Neural progenitor cell (in vitro differentiated cells): ENCODE measurements at regions not wholly inside any gene's neighbourhood (a gene's known extent, or its start where the extent isn't known, plus 50 kb on each side); places are given as distances from the start of the nearest gene placed in this dataset.

Experiments used
- DNase-seq: peaks from one replicate; pipeline ENCODE4 v3.0.0-alpha.2; 2016; ENCODE audit warnings: low spot score
- H2AFZ ChIP-seq: fragments of 200-600 bp; sonication (generic); replicated peaks from 2 replicates; pipeline ENCODE4 v1.6.1; 2016; ENCODE audit warnings: antibody characterized with exemption
- H3F3A ChIP-seq: fragments of 200-600 bp; sonication (generic); 2 replicates; pipeline ENCODE4 v1.6.1; 2016; ENCODE audit warnings: antibody characterized with exemption, low read depth
- H3K27ac ChIP-seq: fragments of 200-600 bp; sonication (generic); 2 replicates; pipeline ENCODE4 v1.5.1; 2016; ENCODE audit warnings: mild to moderate bottlenecking
- H3K27me3 ChIP-seq: fragments of 200-600 bp; sonication (generic); 2 replicates; pipeline ENCODE4 v1.6.1; 2016; ENCODE audit warnings: mild to moderate bottlenecking, moderate library complexity
- H3K36me3 ChIP-seq: fragments of 200-600 bp; sonication (generic); 2 replicates; pipeline ENCODE4 v1.5.1; 2016
- H3K4me1 ChIP-seq: fragments of 200-600 bp; sonication (generic); 2 replicates; pipeline ENCODE4 v1.6.1; 2016; ENCODE audit warnings: mixed run types
- H3K4me2 ChIP-seq: fragments of 200-600 bp; sonication (generic); 2 replicates; pipeline ENCODE4 v1.6.1; 2016
- H3K4me3 ChIP-seq: fragments of 200-600 bp; sonication (generic); 2 replicates; pipeline ENCODE4 v1.5.1; 2016
- H3K79me2 ChIP-seq: fragments of 200-600 bp; sonication (generic); 2 replicates; pipeline ENCODE4 v1.6.1; 2016; ENCODE audit warnings: low read depth
- H3K9ac ChIP-seq: fragments of 200-600 bp; sonication (generic); 2 replicates; pipeline ENCODE4 v1.6.1; 2016
- H3K9me3 ChIP-seq: fragments of 200-600 bp; sonication (generic); 2 replicates; pipeline ENCODE4 v1.5.1; 2016; ENCODE audit warnings: low read depth
- H4K20me1 ChIP-seq: fragments of 200-600 bp; sonication (generic); 2 replicates; pipeline ENCODE4 v1.6.1; 2016; ENCODE audit warnings: low read depth
- H3K27ac Mint-ChIP-seq: 3 replicates; pipeline ENCODE4 v1.8.0; 2021; ENCODE audit warnings: mixed read lengths
- H3K27me3 Mint-ChIP-seq: 2 replicates; pipeline ENCODE4 v1.8.0; 2022; ENCODE audit warnings: low read depth, mild to moderate bottlenecking, inconsistent platforms, moderate library complexity, mixed read lengths; ENCODE audit not compliant: insufficient read depth
- H3K36me3 Mint-ChIP-seq: 3 replicates; pipeline ENCODE4 v1.8.0; 2021; ENCODE audit warnings: mixed read lengths
- H3K4me1 Mint-ChIP-seq: 3 replicates; pipeline ENCODE4 v1.8.0; 2021; ENCODE audit warnings: mixed read lengths
- H3K4me3 Mint-ChIP-seq: 3 replicates; pipeline ENCODE4 v1.8.0; 2021; ENCODE audit warnings: mild to moderate bottlenecking, moderate library complexity, mixed read lengths
- H3K9me3 Mint-ChIP-seq: 3 replicates; pipeline ENCODE4 v1.8.0; 2020; ENCODE audit warnings: mixed read lengths
- CTCF ChIP-seq: fragments of 200-600 bp; sonication (generic); IDR thresholded peaks from 2 replicates; pipeline ENCODE4 v1.5.1; 2017; ENCODE audit warnings: antibody characterized with exemption, mild to moderate bottlenecking
- EZH2 ChIP-seq: fragments of 200-600 bp; sonication (generic); IDR thresholded peaks from 2 replicates; pipeline ENCODE4 v1.6.1; 2017; ENCODE audit warnings: antibody characterized with exemption, mild to moderate bottlenecking, moderate library complexity
- EZH2phosphoT487 ChIP-seq: fragments of 200-600 bp; sonication (generic); IDR thresholded peaks from 2 replicates; pipeline ENCODE4 v1.6.1; 2017; ENCODE audit warnings: antibody characterized with exemption

DNA sequence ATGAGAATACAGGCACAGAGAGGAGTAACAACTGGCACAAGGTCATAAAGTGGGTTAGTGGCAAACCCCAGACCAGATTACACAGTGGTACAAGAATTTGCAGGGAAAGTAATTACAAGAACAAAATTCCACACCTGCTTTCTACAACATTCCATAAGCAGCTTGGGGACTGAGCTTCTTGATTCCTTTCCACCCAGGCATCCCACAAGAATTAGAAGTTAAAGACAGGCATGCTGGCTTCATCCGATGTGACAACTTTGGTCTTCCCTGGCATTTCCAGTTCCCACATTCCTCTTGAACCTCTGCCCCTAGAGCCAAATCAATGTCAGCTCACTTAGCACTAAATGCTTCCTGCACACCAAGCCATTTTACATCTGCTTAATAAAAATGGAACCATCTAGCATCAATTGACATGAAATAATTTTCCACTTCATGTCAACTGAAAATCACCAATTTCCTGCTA is 435.8 kb upstream of the PAPPA start:
- Histone ChIP-seq H3K4me1 (no peaks in the 10 kb centered on the region), H4K20me1 (no peaks in the 10 kb centered on the region), H2AFZ (no peak overlapping the region), H3K79me2 (no peaks in the 10 kb centered on the region), H3K4me2 (no peak overlapping the region), H3K9ac (no peak overlapping the region), H3K9me3 (no peaks in the 10 kb centered on the region), H3K27me3 (no peaks in the 10 kb centered on the region), H3K27ac (no peak overlapping the region), H3F3A (no peaks in the 10 kb centered on the region), H3K4me3 (no peak overlapping the region), H3K36me3 (no peaks in the 10 kb centered on the region)
- Mint-ChIP-seq H3K4me1 (no peaks in the 10 kb centered on the region), H3K9me3 (no peaks in the 10 kb centered on the region), H3K4me3 (no peak overlapping the region), H3K27me3 (no peaks in the 10 kb centered on the region), H3K27ac (no peak overlapping the region), H3K36me3 (no peaks in the 10 kb centered on the region)
- no peak for TF ChIP-seq CTCF
- no peak for TF ChIP-seq EZH2
- TF ChIP-seq EZH2phosphoT487, result no peak
- no peak for DNase-seq

DNA sequence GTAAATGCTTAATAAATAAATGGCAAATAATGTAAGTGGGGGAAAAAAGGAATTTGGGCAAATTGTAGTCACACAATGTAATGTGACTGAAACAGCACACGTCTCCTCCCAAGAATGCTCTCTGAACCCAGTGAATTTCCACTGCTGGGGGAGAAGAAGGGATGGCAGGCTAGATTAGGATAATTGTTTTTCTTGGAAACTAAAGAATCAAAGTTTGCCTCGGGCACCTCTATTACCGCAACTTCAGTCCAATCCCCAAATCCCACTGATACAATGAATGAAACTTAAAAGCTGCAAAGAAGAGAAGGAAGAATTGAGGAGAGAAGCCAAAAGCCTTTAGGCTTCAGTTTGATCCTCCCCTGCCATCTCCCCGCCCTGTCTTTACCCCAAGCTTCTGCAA is 423.2 kb upstream of the PAPPA start:
- Mint-ChIP-seq H3K27ac (no peak overlapping the region), H3K4me3 (no peak overlapping the region), H3K36me3 (no peaks in the 10 kb centered on the region), H3K4me1 (peaks cover 2% of the 10 kb centered on the region), H3K9me3 (peaks cover 15% of the 10 kb centered on the region), H3K27me3 (no peaks in the 10 kb centered on the region)
- Histone ChIP-seq H3K79me2 (no peaks in the 10 kb centered on the region), H3F3A (peaks cover 9% of the 10 kb centered on the region), H3K36me3 (no peaks in the 10 kb centered on the region), H3K4me1 (peaks cover 12% of the 10 kb centered on the region), H3K27me3 (no peaks in the 10 kb centered on the region), H3K4me3 (no peak overlapping the region), H3K4me2 (peak overlapping the region; percentile 16), H2AFZ (peak overlapping the region; percentile 10), H3K27ac (peak overlapping the region; percentile 66), H3K9ac (no peak overlapping the region), H3K9me3 (peaks cover 6% of the 10 kb centered on the region), H4K20me1 (no peaks in the 10 kb centered on the region)
- TF ChIP-seq CTCF (no peak), EZH2phosphoT487 (no peak), EZH2 (no peak)
- DNase-seq, result no peak

- H2AFZ ChIP-seq, result peak overlapping the region; percentile 10
- H4K20me1 ChIP-seq, result no peaks in the 10 kb centered on the region
- no peaks in the 10 kb centered on the region for H3K27me3 Mint-ChIP-seq
- no peaks in the 10 kb centered on the region for H3K27me3 ChIP-seq
- peaks cover 12% of the 10 kb centered on the region for H3K4me1 ChIP-seq
- peak overlapping the region; percentile 66 for H3K27ac ChIP-seq
- DNase-seq, result no peak
- H3K9me3 Mint-ChIP-seq, result peaks cover 14% of the 10 kb centered on the region
- H3K79me2 ChIP-seq, result no peaks in the 10 kb centered on the region
- no peaks in the 10 kb centered on the region for H3K36me3 ChIP-seq
- H3K4me3 Mint-ChIP-seq, result no peak overlapping the region
- H3K36me3 Mint-ChIP-seq, result no peaks in the 10 kb centered on the region
- H3K9me3 ChIP-seq, result peaks cover 6% of the 10 kb centered on the region
- peaks cover 2% of the 10 kb centered on the region for H3K4me1 Mint-ChIP-seq
- no peak overlapping the region for H3K4me3 ChIP-seq
- TF ChIP-seq EZH2 (no peak), CTCF (no peak), EZH2phosphoT487 (no peak)
- H3K27ac Mint-ChIP-seq, result no peak overlapping the region
- no peak overlapping the region for H3K9ac ChIP-seq
- H3K4me2 ChIP-seq, result peak overlapping the region; percentile 16
- peaks cover 9% of the 10 kb centered on the region for H3F3A ChIP-seq
These were observed 422.7 kb upstream of the PAPPA start for GRCh38 chr9:115730845-115731244.
